Stomach (tissue), 8 donors: ENCODE measurements at regions not wholly inside any gene's neighbourhood (a gene's known extent, or its start where the extent isn't known, plus 50 kb on each side); places are given as distances from the start of the nearest gene placed in this dataset.

Source experiments
- DNase-seq, 2 donors: peaks; one replicate each; pipeline versions ENCODE4 v3.0.0 to v3.0.0-alpha.2; 2013 to 2019
- H3K27ac ChIP-seq, 5 donors: fragments of 200-600 bp in 4 of 5; sonication (generic) in 4 of 5; one replicate each; pipeline ENCODE4 v1.5.1; 2013 to 2019; ENCODE audit warnings: mild to moderate bottlenecking in 1 of 5, moderate library complexity in 1 of 5
- H3K27me3 ChIP-seq, 3 donors: fragments of 200-600 bp; sonication (generic); one replicate each; pipeline ENCODE4 v1.5.1; 2017 to 2019; ENCODE audit warnings: mixed run types in 1 of 3
- H3K36me3 ChIP-seq, 4 donors: fragments of 200-600 bp; sonication (generic); 1 replicate in 3 of 4; 2 replicates in 1 of 4; pipeline ENCODE4 v1.5.1; 2016 to 2019
- H3K4me1 ChIP-seq, 4 donors: fragments of 200-600 bp; sonication (generic); one replicate each; pipeline ENCODE4 v1.5.1; 2016 to 2019
- H3K4me3 ChIP-seq, 4 donors: fragments of 200-600 bp; sonication (generic) in 3 of 4; one replicate each; pipeline ENCODE4 v1.5.1; 2016 to 2019; ENCODE audit warnings: mild to moderate bottlenecking in 1 of 4
- H3K9me3 ChIP-seq, 4 donors: fragments of 200-600 bp; sonication (generic); one replicate each; pipeline ENCODE4 v1.5.1; 2016 to 2019
- CTCF ChIP-seq, 7 experiments: fragments of 450-650 bp in 4 of 7; fragments of 200-600 bp in 3 of 7; sonication (generic) in 3 of 7; IDR thresholded peaks; one replicate each; pipeline ENCODE4 v1.5.1; 2016 to 2019; ENCODE audit warnings: antibody characterized with exemption in 7 of 7, control low read depth in 2 of 7, mild to moderate bottlenecking in 1 of 7
- EP300 ChIP-seq: sonication (generic); formaldehyde crosslinking; IDR thresholded peaks from one replicate; pipeline ENCODE4 v1.6.1; 2017; ENCODE audit warnings: antibody characterized with exemption
- POLR2A ChIP-seq, 4 donors: fragments of 450-650 bp; IDR thresholded peaks; one replicate each; pipeline ENCODE4 v1.6.1; 2016; ENCODE audit warnings: antibody characterized with exemption in 4 of 4, control low read depth in 2 of 4, mild to moderate bottlenecking in 1 of 4, moderate library complexity in 1 of 4
- POLR2AphosphoS5 ChIP-seq, 3 donors: sonication (generic); formaldehyde crosslinking; IDR thresholded peaks; one replicate each; pipeline ENCODE4 v1.6.1; 2016; ENCODE audit warnings: antibody characterized with exemption in 3 of 3
- WGBS, 5 donors: extraction: QIAGEN DNeasy Blood & Tissue Kit in 3 of 5; methylation state at CpG; one replicate each; pipeline versions ENCODE4 v1.1.5 to v1.1.7; 2013 to 2018; 5-methylcytosine and 5-hydroxymethylcytosine counted together
- intact Hi-C: fragments of 100-400 bp; cut with DNase I; formaldehyde crosslinking; loops from one replicate; pipeline ENCODE4 v1.15.1; 2023; ENCODE audit warnings: low total_unique reads
- donor health status: healthy with polysubstance abuse.
- donor health status: Bipolar disorder and iron deficiency.
- donor health status: healthy.

- 90 to 94% (median 91%) methylated on average over 3 of the region's 3 CpGs for WGBS, 5 donors
- no peaks in the 10 kb centered on the region for H3K36me3 ChIP-seq
Measured at GRCh38 chr9:18228101-18228500, 245.9 kb upstream of the ADAMTSL1 start.

GRCh38 chr9:18229992-18230676 lies 243.8 kb upstream of the ADAMTSL1 start:
- H3K4me3 ChIP-seq, result no peak overlapping the region
- TF ChIP-seq POLR2AphosphoS5 (IDR thresholded peaks at IDR 0.05) (no peak), POLR2A (IDR thresholded peaks at IDR 0.05) (no peak), EP300 (no peak), CTCF (IDR thresholded peaks at IDR 0.05) (no peak)
- H3K36me3 ChIP-seq, result no peaks in the 10 kb centered on the region
- 75 to 90% (median 82%) methylated on average over 2 of the region's 2 CpGs for WGBS, 5 donors
- no peaks in the 10 kb centered on the region for H3K9me3 ChIP-seq
- no peak overlapping the region for H3K27ac ChIP-seq
- H3K4me1 ChIP-seq, result no peaks in the 10 kb centered on the region
- intact Hi-C loops, result no loop called here
- H3K27me3 ChIP-seq, result no peaks in the 10 kb centered on the region
- DNase-seq, result no peak

More at GRCh38 chr9:18228101-18228500, 245.9 kb upstream of the ADAMTSL1 start:
- intact Hi-C loops, result no loop called here
- Histone ChIP-seq H3K4me1 (no peaks in the 10 kb centered on the region), H3K9me3 (no peaks in the 10 kb centered on the region), H3K27me3 (no peaks in the 10 kb centered on the region), H3K27ac (no peak overlapping the region), H3K4me3 (no peak overlapping the region)
- TF ChIP-seq POLR2A (IDR thresholded peaks at IDR 0.05) (no peak), POLR2AphosphoS5 (IDR thresholded peaks at IDR 0.05) (no peak), EP300 (no peak), CTCF (IDR thresholded peaks at IDR 0.05) (no peak)
- no peak for DNase-seq

GRCh38 chr9:18233311-18233710 lies 240.6 kb upstream of the ADAMTSL1 start:
- no peaks in the 10 kb centered on the region for H3K4me1 ChIP-seq
- H3K9me3 ChIP-seq, result no peaks in the 10 kb centered on the region
- intact Hi-C loops, result no loop called here
- H3K4me3 ChIP-seq, result no peak overlapping the region
- H3K27me3 ChIP-seq, result no peaks in the 10 kb centered on the region
- 70 to 80% (median 75%) methylated on average over 4 of the region's 4 CpGs for whole genome bisulfite sequencing, 5 donors
- no peak overlapping the region for H3K27ac ChIP-seq
- TF ChIP-seq CTCF (IDR thresholded peaks at IDR 0.05), result no peak
- no peak for DNase-seq
- no peaks in the 10 kb centered on the region for H3K36me3 ChIP-seq

GRCh38 chr9:18233776-18234445 lies 240.0 kb upstream of the ADAMTSL1 start:
- 76 to 84% (median 80%) methylated on average over 6 of the region's 6 CpGs for WGBS, 5 donors
- Histone ChIP-seq H3K27ac (no peak overlapping the region), H3K4me1 (no peaks in the 10 kb centered on the region), H3K9me3 (no peaks in the 10 kb centered on the region), H3K4me3 (no peak overlapping the region), H3K36me3 (no peaks in the 10 kb centered on the region), H3K27me3 (no peaks in the 10 kb centered on the region)
- TF ChIP-seq POLR2A (IDR thresholded peaks at IDR 0.05), result no peak
- no peak for TF ChIP-seq EP300
- no peak for TF ChIP-seq POLR2AphosphoS5 (IDR thresholded peaks at IDR 0.05)
- TF ChIP-seq CTCF (IDR thresholded peaks at IDR 0.05), result no peak
- no peak for DNase-seq
- intact Hi-C loops, result no loop called here
